SU-DHL-6 (cell line): ENCODE measurements at regions not wholly inside any gene's neighbourhood (a gene's known extent, or its start where the extent isn't known, plus 50 kb on each side); places are given as distances from the start of the nearest gene placed in this dataset.

Source experiments
- H2AFZ ChIP-seq: fragments of 200-600 bp; sonication (generic); 2 replicates; pipeline ENCODE4 v1.6.1; 2014; ENCODE audit warnings: low read depth, mild to moderate bottlenecking, moderate library complexity, mixed read lengths, antibody characterized with exemption, low read length; ENCODE audit not compliant: severe bottlenecking
- H3F3A ChIP-seq: fragments of 200-600 bp; shearing (Covaris generic); 2 replicates; pipeline ENCODE4 v1.6.0; 2016; ENCODE audit warnings: antibody characterized with exemption, mild to moderate bottlenecking; ENCODE audit not compliant: insufficient read depth
- H3K27ac ChIP-seq: fragments of 200-600 bp; sonication (generic); 2 replicates; pipeline ENCODE4 v1.5.1; 2016; ENCODE audit warnings: low read depth, mild to moderate bottlenecking, low read length, moderate library complexity, mixed read lengths
- H3K27me3 ChIP-seq: fragments of 200-600 bp; sonication (generic), shearing (Covaris generic); 2 replicates; pipeline ENCODE4 v1.6.0; 2014; ENCODE audit warnings: mild to moderate bottlenecking, low read length
- H3K36me3 ChIP-seq: fragments of 200-600 bp; sonication (generic); 2 replicates; pipeline ENCODE4 v1.6.1; 2014; ENCODE audit warnings: mild to moderate bottlenecking, low read length, mixed read lengths
- H3K4me2 ChIP-seq: fragments of 300-600, 200-600 bp; shearing (Covaris generic), sonication (generic); 2 replicates; pipeline ENCODE4 v1.6.0; 2014; ENCODE audit warnings: low read length, low read depth, mild to moderate bottlenecking; ENCODE audit not compliant: poor library complexity, severe bottlenecking
- H3K4me3 ChIP-seq: fragments of 200-600 bp; sonication (generic); 2 replicates; pipeline ENCODE4 v1.5.1; 2014; ENCODE audit warnings: antibody characterized with exemption, low read length, mild to moderate bottlenecking, mixed read lengths; ENCODE audit not compliant: insufficient read depth, poor library complexity, severe bottlenecking
- H3K79me2 ChIP-seq: fragments of 200-600 bp; sonication (generic); 2 replicates; pipeline ENCODE4 v1.6.1; 2014; ENCODE audit warnings: mild to moderate bottlenecking, low read length, moderate library complexity; ENCODE audit not compliant: insufficient read depth
- H3K9ac ChIP-seq: fragments of 200-600 bp; sonication (generic); 2 replicates; pipeline ENCODE4 v1.7.0; 2014; ENCODE audit warnings: mild to moderate bottlenecking, low read length
- H3K9me2 ChIP-seq: fragments of 200-600 bp; sonication (generic); replicated peaks from 2 replicates; pipeline ENCODE4 v1.6.1; 2014; ENCODE audit warnings: low read length; ENCODE audit not compliant: insufficient read depth
- H3K9me3 ChIP-seq: fragments of 200-600 bp; sonication (generic); 2 replicates; pipeline ENCODE4 v1.6.1; 2014; ENCODE audit warnings: low read length, mixed read lengths; ENCODE audit not compliant: insufficient read depth
- H4K20me1 ChIP-seq: fragments of 200-600 bp; sonication (generic); 2 replicates; pipeline ENCODE4 v1.6.1; 2014; ENCODE audit warnings: low read depth, mild to moderate bottlenecking, antibody characterized with exemption, low read length, moderate library complexity, mixed read lengths
- EZH2phosphoT487 ChIP-seq: fragments of 200-600 bp; sonication (generic), shearing (Covaris generic); conservative IDR thresholded peaks from 2 replicates; pipeline ENCODE4 v1.6.1; 2018; ENCODE audit warnings: mild to moderate bottlenecking, antibody characterized with exemption, low read length, moderate library complexity, mixed read lengths
- TF ChIP-seq, protein P1 (sequence below): fragments of 200-600 bp; sonication (generic); IDR thresholded peaks from one replicate; pipeline ENCODE4 v1.5.1; 2017; ENCODE audit warnings: antibody characterized with exemption, mild to moderate bottlenecking, low read length, moderate library complexity; ENCODE audit not compliant: insufficient read depth, poor library complexity, severe bottlenecking

DNA sequence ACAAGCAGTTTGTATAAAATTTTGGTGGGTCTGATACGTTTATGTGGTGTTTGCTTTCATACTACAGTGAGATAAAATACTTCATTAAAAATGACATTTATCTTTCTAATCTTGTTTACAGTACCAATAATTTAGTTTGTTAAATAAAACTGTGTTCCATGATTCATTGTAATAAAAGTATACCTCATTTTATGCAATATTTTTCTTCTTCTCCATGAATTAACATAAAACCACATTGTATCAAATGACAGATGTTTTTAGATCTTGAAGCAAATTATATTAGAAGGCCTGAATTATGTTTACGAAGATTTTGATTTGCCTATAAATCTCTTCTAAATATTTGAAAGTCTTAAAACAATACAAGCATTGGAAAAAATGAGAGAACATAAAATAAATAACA is 1443.0 kb upstream of the CDH6 start:
- TF ChIP-seq EZH2phosphoT487: no peak
- TF ChIP-seq, protein P1, sequence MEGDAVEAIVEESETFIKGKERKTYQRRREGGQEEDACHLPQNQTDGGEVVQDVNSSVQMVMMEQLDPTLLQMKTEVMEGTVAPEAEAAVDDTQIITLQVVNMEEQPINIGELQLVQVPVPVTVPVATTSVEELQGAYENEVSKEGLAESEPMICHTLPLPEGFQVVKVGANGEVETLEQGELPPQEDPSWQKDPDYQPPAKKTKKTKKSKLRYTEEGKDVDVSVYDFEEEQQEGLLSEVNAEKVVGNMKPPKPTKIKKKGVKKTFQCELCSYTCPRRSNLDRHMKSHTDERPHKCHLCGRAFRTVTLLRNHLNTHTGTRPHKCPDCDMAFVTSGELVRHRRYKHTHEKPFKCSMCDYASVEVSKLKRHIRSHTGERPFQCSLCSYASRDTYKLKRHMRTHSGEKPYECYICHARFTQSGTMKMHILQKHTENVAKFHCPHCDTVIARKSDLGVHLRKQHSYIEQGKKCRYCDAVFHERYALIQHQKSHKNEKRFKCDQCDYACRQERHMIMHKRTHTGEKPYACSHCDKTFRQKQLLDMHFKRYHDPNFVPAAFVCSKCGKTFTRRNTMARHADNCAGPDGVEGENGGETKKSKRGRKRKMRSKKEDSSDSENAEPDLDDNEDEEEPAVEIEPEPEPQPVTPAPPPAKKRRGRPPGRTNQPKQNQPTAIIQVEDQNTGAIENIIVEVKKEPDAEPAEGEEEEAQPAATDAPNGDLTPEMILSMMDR: no peak
- Histone ChIP-seq H3K4me2 (no peak overlapping the region), H2AFZ (no peak overlapping the region), H3K9me3 (no peaks in the 10 kb centered on the region), H3K4me3 (no peak overlapping the region), H4K20me1 (no peaks in the 10 kb centered on the region), H3K36me3 (no peaks in the 10 kb centered on the region), H3K9ac (no peak overlapping the region), H3K27ac (no peak overlapping the region), H3F3A (no peaks in the 10 kb centered on the region), H3K79me2 (no peaks in the 10 kb centered on the region), H3K27me3 (no peaks in the 10 kb centered on the region), H3K9me2 (no peaks in the 10 kb centered on the region)

GRCh38 chr5:29744618-29745017 is 1448.9 kb upstream of the CDH6 start:
- Histone ChIP-seq H3K9me3 (no peaks in the 10 kb centered on the region), H4K20me1 (no peaks in the 10 kb centered on the region), H3F3A (no peaks in the 10 kb centered on the region), H3K27ac (no peak overlapping the region), H3K9ac (no peak overlapping the region), H3K4me3 (no peak overlapping the region), H3K9me2 (no peaks in the 10 kb centered on the region), H3K79me2 (no peaks in the 10 kb centered on the region), H3K27me3 (no peaks in the 10 kb centered on the region), H2AFZ (peak overlapping the region; percentile 9), H3K36me3 (no peaks in the 10 kb centered on the region), H3K4me2 (no peak overlapping the region)
- TF ChIP-seq, protein P1: no peak
- no peak for TF ChIP-seq EZH2phosphoT487

GRCh38 chr5:29720954-29721353 is 1472.5 kb upstream of the CDH6 start:
- H3K9me3 ChIP-seq: no peaks in the 10 kb centered on the region
- H3K36me3 ChIP-seq: no peaks in the 10 kb centered on the region
- no peak overlapping the region for H3K9ac ChIP-seq
- no peaks in the 10 kb centered on the region for H3K79me2 ChIP-seq
- no peak overlapping the region for H3K27ac ChIP-seq
- H3F3A ChIP-seq: no peaks in the 10 kb centered on the region
- TF ChIP-seq, protein P1: no peak
- TF ChIP-seq EZH2phosphoT487: no peak
- no peak overlapping the region for H2AFZ ChIP-seq
- H3K27me3 ChIP-seq: no peaks in the 10 kb centered on the region
- H3K9me2 ChIP-seq: no peaks in the 10 kb centered on the region
- no peaks in the 10 kb centered on the region for H4K20me1 ChIP-seq
- no peak overlapping the region for H3K4me3 ChIP-seq
- no peak overlapping the region for H3K4me2 ChIP-seq

DNA sequence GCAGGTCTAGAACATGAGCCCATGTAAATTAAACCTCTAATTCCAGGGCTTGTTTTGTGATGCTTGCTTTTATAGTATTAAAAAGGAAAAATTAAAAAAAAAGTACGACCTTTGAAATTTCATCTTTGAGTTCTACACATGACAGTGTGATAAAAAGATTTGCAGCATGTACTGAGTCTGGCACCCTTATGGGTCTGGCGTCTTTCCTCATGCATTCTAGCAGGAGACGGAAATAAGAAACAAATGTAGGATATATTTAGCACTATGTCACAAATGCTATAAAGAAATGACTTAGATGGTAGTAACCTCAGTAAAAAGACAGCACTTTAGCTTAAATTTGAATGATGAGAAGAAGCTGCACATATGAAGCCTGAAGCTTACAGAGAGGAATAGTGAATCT is 1474.3 kb upstream of the CDH6 start:
- no peak overlapping the region for H2AFZ ChIP-seq
- TF ChIP-seq EZH2phosphoT487: no peak
- H3K27ac ChIP-seq: no peak overlapping the region
- no peaks in the 10 kb centered on the region for H3K27me3 ChIP-seq
- H3K9ac ChIP-seq: no peak overlapping the region
- no peaks in the 10 kb centered on the region for H4K20me1 ChIP-seq
- no peaks in the 10 kb centered on the region for H3K36me3 ChIP-seq
- H3K9me2 ChIP-seq: no peaks in the 10 kb centered on the region
- H3K4me3 ChIP-seq: no peak overlapping the region
- no peaks in the 10 kb centered on the region for H3F3A ChIP-seq
- no peak overlapping the region for H3K4me2 ChIP-seq
- no peaks in the 10 kb centered on the region for H3K79me2 ChIP-seq
- no peaks in the 10 kb centered on the region for H3K9me3 ChIP-seq
